ENCODE measurements at regions not wholly inside any gene's neighbourhood (a gene's known extent, or its start where the extent isn't known, plus 50 kb on each side); places are given as distances from the start of the nearest gene placed in this dataset.
"Not testable (repeated sequence)": the region's sequence is repeated elsewhere in the genome, so short reads cannot be mapped to it uniquely, and the experiment has no call there.

DNA sequence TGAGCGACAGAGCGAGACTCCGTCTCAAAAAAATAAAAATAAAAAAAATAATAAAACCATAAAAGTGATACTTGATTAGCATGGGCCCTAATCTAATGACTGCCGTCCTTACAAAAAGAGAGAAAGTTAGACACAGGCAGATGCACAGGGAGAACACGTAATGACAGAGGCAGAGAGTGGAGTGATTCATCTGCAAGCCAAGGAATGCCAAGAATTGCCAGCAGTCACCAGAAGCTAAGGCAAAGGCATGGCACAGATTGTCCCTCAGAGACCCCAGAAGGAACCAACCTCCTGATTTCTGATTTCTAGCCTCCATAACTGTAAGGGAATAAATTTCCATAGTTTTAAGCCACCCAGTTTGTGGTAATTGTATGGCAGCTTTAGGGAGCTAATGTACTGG lies 79.6 kb upstream of the FREM1 start:
- Histone ChIP-seq H3K4me3 (ENCODE audit: low read depth in 1 of 2, low read length in 2 of 2) (no peak overlapping the region), H3K9ac (ENCODE audit: low read length) (no peak overlapping the region), H3K4me1 (ENCODE audit: insufficient read depth, low read length) (peaks cover 15% of the 10 kb centered on the region), H3K36me3 (ENCODE audit: insufficient read depth, low read length) (no peaks in the 10 kb centered on the region), H3K27me3 (ENCODE audit: control insufficient read depth in 1 of 2, insufficient read depth in 2 of 2, low read length in 2 of 2) (no peaks in the 10 kb centered on the region), H3K27ac (ENCODE audit: low read depth, low read length) (no peak overlapping the region), H3K9me3 (ENCODE audit: low read length) (no peaks in the 10 kb centered on the region)

DNA sequence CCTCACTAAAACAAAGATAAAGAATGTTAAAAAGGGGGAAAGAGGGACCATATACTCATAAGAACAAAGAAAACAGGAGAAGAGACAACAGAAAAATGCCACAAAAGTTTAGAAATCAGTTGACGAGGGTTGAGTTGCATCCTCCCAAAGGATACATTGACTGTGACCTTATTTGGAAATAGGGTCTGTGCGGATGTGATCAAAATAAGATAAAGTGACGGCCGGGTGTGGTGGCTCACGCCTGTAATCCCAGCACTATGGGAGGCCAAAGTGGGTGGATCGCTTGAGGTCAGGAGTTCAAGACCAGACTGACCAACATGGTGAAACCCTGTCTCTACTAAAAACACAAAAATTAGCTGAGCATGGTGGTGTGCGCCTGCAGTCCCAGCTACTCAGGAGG lies 79.1 kb upstream of the FREM1 start:
- not testable (repeated sequence) for H3K9ac ChIP-seq (ENCODE audit: low read length); H3K4me3 ChIP-seq (ENCODE audit: low read depth in 1 of 2, low read length in 2 of 2); H3K36me3 ChIP-seq (ENCODE audit: insufficient read depth, low read length); H3K27ac ChIP-seq (ENCODE audit: low read depth, low read length); H3K27me3 ChIP-seq (ENCODE audit: control insufficient read depth in 1 of 2, insufficient read depth in 2 of 2, low read length in 2 of 2); H3K9me3 ChIP-seq (ENCODE audit: low read length)
- peaks cover 14% of the 10 kb centered on the region for H3K4me1 ChIP-seq (ENCODE audit: insufficient read depth, low read length)

- Histone ChIP-seq H3K4me3 (ENCODE audit: low read depth in 1 of 2, low read length in 2 of 2) (no peak overlapping the region), H3K36me3 (ENCODE audit: insufficient read depth, low read length) (no peaks in the 10 kb centered on the region), H3K27ac (ENCODE audit: low read depth, low read length) (no peak overlapping the region), H3K4me1 (ENCODE audit: insufficient read depth, low read length) (peaks cover 6% of the 10 kb centered on the region), H3K9me3 (ENCODE audit: low read length) (no peaks in the 10 kb centered on the region), H3K9ac (ENCODE audit: low read length) (no peak overlapping the region), H3K27me3 (ENCODE audit: control insufficient read depth in 1 of 2, insufficient read depth in 2 of 2, low read length in 2 of 2) (no peaks in the 10 kb centered on the region)
These were observed 77.6 kb upstream of the FREM1 start for GRCh38 chr9:14987858-14988257.

DNA sequence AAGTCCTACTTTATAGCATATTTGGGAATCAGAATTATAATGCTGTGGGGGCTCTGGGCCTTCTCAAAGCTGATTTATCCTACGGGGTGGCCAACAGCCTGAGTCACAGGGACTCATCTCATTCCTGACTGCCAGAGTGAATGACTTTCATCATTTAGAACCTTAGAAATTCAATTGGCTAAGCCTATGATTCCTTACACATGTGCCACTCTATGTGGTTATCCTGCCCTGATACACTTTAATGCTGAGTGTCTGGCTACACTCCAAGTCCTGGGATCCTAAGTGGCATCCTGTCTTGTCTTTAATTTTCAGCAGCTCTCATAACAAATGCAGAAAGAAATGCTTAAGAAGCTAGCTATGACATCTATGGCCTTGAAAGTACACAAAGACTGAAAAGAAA lies 75.2 kb upstream of the FREM1 start:
- H3K9ac ChIP-seq (ENCODE audit: low read length), result no peak overlapping the region
- H3K4me1 ChIP-seq (ENCODE audit: insufficient read depth, low read length), result no peaks in the 10 kb centered on the region
- H3K27me3 ChIP-seq (ENCODE audit: control insufficient read depth in 1 of 2, insufficient read depth in 2 of 2, low read length in 2 of 2), result no peaks in the 10 kb centered on the region
- H3K9me3 ChIP-seq (ENCODE audit: low read length), result no peaks in the 10 kb centered on the region
- H3K36me3 ChIP-seq (ENCODE audit: insufficient read depth, low read length), result no peaks in the 10 kb centered on the region
- no peak overlapping the region for H3K4me3 ChIP-seq (ENCODE audit: low read depth in 1 of 2, low read length in 2 of 2)
- no peak overlapping the region for H3K27ac ChIP-seq (ENCODE audit: low read depth, low read length)

DNA sequence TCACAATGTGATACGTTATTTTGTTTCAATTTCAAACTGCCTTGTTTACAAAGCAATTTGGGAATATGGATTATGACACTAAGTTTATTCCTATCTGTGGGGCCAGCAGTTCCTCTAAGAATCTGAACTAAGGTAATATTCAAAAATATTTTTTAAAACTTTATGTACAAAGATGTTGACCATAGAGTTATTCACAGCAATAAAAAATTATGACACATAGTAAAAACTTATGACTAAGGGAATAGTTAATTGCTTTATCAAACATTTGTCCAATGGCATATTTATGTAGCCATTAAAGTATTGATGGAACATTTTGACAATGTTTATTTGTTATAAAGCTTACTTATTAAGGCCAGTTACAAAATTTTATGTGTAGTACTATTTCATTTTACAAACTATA lies 73.4 kb upstream of the FREM1 start:
- no peaks in the 10 kb centered on the region for H3K36me3 ChIP-seq (ENCODE audit: insufficient read depth, low read length)
- H3K9ac ChIP-seq (ENCODE audit: low read length), result no peak overlapping the region
- H3K27me3 ChIP-seq (ENCODE audit: control insufficient read depth in 1 of 2, insufficient read depth in 2 of 2, low read length in 2 of 2), result no peaks in the 10 kb centered on the region
- no peak overlapping the region for H3K4me3 ChIP-seq (ENCODE audit: low read depth in 1 of 2, low read length in 2 of 2)
- H3K4me1 ChIP-seq (ENCODE audit: insufficient read depth, low read length), result no peaks in the 10 kb centered on the region
- no peak overlapping the region for H3K27ac ChIP-seq (ENCODE audit: low read depth, low read length)
- no peaks in the 10 kb centered on the region for H3K9me3 ChIP-seq (ENCODE audit: low read length)

DNA sequence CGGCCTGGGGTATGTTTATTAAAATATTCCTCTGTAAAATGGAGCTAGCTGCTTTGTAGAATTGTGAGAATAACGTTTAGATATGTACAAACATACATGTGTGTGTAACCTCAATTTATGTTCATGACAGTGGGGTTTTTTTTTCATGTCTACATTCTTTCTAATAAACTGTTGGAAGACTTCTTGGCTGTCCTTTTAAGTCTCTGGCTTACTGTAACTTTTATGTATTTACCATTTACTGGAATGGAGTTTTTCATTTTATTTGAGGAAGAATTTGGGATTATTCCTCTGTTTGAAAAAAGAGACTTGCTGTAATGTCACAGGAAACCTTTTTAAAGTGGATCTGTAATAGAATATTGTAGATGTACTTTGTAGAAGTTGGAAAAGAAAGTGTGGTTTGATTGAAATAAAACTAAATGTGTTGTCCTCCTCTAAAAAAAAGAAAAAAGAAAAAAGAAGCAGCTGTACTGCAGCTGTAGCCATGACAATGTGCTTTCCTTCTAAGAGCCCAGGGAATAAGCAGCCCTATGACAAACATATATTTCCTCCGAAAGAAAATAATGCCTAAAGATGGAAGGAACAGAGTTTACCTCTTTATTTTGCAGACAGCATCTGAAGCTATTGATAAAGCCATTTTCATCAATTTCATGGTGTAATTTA lies 71.2 kb upstream of the FREM1 start:
- no peaks in the 10 kb centered on the region for H3K36me3 ChIP-seq (ENCODE audit: insufficient read depth, low read length)
- no peaks in the 10 kb centered on the region for H3K27me3 ChIP-seq (ENCODE audit: control insufficient read depth in 1 of 2, insufficient read depth in 2 of 2, low read length in 2 of 2)
- H3K4me1 ChIP-seq (ENCODE audit: insufficient read depth, low read length), result no peaks in the 10 kb centered on the region
- H3K9ac ChIP-seq (ENCODE audit: low read length), result no peak overlapping the region
- no peaks in the 10 kb centered on the region for H3K9me3 ChIP-seq (ENCODE audit: low read length)
- H3K4me3 ChIP-seq (ENCODE audit: low read depth in 1 of 2, low read length in 2 of 2), result no peak overlapping the region
- H3K27ac ChIP-seq (ENCODE audit: low read depth, low read length), result no peak overlapping the region

- Histone ChIP-seq H3K27ac (ENCODE audit: low read depth, low read length) (no peak overlapping the region), H3K9ac (ENCODE audit: low read length) (no peak overlapping the region), H3K27me3 (ENCODE audit: control insufficient read depth in 1 of 2, insufficient read depth in 2 of 2, low read length in 2 of 2) (no peaks in the 10 kb centered on the region), H3K4me3 (ENCODE audit: low read depth in 1 of 2, low read length in 2 of 2) (no peak overlapping the region), H3K9me3 (ENCODE audit: low read length) (no peaks in the 10 kb centered on the region), H3K4me1 (ENCODE audit: insufficient read depth, low read length) (no peaks in the 10 kb centered on the region), H3K36me3 (ENCODE audit: insufficient read depth, low read length) (no peaks in the 10 kb centered on the region)
These were observed 68.1 kb upstream of the FREM1 start for GRCh38 chr9:14978022-14979000.

- Histone ChIP-seq H3K9me3 (ENCODE audit: low read length) (no peaks in the 10 kb centered on the region), H3K27me3 (ENCODE audit: control insufficient read depth in 1 of 2, insufficient read depth in 2 of 2, low read length in 2 of 2) (no peaks in the 10 kb centered on the region), H3K4me3 (ENCODE audit: low read depth in 1 of 2, low read length in 2 of 2) (no peak overlapping the region), H3K36me3 (ENCODE audit: insufficient read depth, low read length) (no peaks in the 10 kb centered on the region), H3K4me1 (ENCODE audit: insufficient read depth, low read length) (no peaks in the 10 kb centered on the region), H3K27ac (ENCODE audit: low read depth, low read length) (no peak overlapping the region), H3K9ac (ENCODE audit: low read length) (no peak overlapping the region)
These were observed 57.5 kb upstream of the FREM1 start for GRCh38 chr9:14967450-14968321.

DNA sequence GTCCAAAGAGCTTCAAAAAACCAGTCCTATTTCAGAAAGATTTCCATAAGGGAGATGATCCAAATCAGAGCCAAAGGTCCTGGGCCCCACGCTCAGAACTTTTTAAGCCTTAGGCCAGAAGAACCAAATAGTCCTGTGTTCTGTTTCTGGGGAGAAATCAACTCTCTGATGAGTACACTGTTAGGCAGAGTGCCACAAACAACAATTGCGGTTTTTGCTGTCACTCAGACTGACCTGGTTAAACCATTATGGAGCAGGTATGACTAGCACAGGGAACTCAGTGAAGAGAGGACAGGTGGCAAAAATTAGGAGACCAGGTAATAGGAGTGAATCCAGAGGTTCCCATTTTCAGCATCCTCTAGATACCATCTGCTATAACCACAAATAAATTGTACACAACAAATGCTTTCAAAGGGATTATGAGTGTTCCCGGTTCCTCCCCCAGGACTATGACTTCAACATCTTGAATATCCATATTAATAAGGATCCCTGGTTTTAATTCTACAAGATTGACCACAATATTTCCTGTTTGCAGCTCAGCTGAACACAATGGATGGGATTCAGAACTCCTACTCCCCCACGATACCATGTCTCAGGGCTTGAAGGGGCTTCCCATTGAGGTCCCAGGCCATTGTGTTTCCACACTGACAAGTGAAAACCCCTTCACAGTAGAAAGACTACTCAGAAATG lies 52.1 kb upstream of the FREM1 start:
- no peak overlapping the region for H3K4me3 ChIP-seq (ENCODE audit: low read depth in 1 of 2, low read length in 2 of 2)
- no peaks in the 10 kb centered on the region for H3K36me3 ChIP-seq (ENCODE audit: insufficient read depth, low read length)
- no peak overlapping the region for H3K9ac ChIP-seq (ENCODE audit: low read length)
- no peaks in the 10 kb centered on the region for H3K9me3 ChIP-seq (ENCODE audit: low read length)
- no peaks in the 10 kb centered on the region for H3K27me3 ChIP-seq (ENCODE audit: control insufficient read depth in 1 of 2, insufficient read depth in 2 of 2, low read length in 2 of 2)
- no peak overlapping the region for H3K27ac ChIP-seq (ENCODE audit: low read depth, low read length)
- H3K4me1 ChIP-seq (ENCODE audit: insufficient read depth, low read length), result no peaks in the 10 kb centered on the region

DNA sequence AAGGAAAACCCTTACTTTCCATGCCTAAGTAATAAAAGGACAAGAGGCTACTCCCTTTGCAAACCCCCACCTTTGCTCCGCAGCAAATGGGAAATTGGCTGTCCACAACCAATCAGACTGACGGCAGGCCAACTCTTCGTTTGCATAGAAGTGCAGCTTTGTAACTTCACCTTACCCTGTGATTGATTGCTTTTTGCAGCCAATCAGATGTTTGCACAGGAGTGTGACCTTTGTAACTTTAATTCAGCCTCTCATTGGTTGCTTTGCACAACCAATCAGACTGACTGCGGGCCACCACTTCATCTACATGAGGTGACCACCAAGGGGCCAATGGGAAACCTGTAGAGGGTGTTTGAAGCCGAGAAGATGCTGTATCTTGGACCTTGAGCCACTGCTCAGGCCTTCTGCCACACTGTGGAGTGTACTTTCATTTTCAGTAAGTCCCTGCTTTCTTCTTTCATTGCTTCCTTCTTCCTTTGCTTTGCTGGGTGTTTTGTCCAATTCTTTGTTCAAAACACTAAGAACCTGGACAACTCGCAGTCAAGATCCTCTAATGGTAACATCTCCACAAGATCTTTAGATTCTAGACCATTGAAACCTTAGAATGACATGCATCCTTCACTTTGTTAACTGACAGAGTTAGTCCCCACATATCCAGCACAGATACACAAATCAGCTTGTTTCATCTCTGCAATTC lies 51.3 kb upstream of the FREM1 start:
- Histone ChIP-seq H3K9ac (ENCODE audit: low read length) (no peak overlapping the region), H3K27me3 (ENCODE audit: control insufficient read depth in 1 of 2, insufficient read depth in 2 of 2, low read length in 2 of 2) (no peaks in the 10 kb centered on the region), H3K4me3 (ENCODE audit: low read depth in 1 of 2, low read length in 2 of 2) (no peak overlapping the region), H3K9me3 (ENCODE audit: low read length) (no peaks in the 10 kb centered on the region), H3K27ac (ENCODE audit: low read depth, low read length) (no peak overlapping the region), H3K36me3 (ENCODE audit: insufficient read depth, low read length) (no peaks in the 10 kb centered on the region), H3K4me1 (ENCODE audit: insufficient read depth, low read length) (no peaks in the 10 kb centered on the region)

All from muscle layer of colon (tissue), 2 donors.